HEK293T (cell line): ENCODE measurements at regions not wholly inside any gene's neighbourhood (a gene's known extent, or its start where the extent isn't known, plus 50 kb on each side); places are given as distances from the start of the nearest gene placed in this dataset.

ENCODE experiments used
- ELF4 ChIP-seq: fragments of 450-650 bp; IDR thresholded peaks from 2 replicates; pipeline ENCODE4 v1.6.1; 2017; ENCODE audit warnings: antibody characterized with exemption
- FOXK2 ChIP-seq: fragments of 450-650 bp; IDR thresholded peaks from 2 replicates; pipeline ENCODE4 v1.6.1; 2016; ENCODE audit warnings: mild to moderate bottlenecking
- FOXM1 ChIP-seq: fragments of 450-650 bp; IDR thresholded peaks from 2 replicates; pipeline ENCODE4 v1.6.1; 2017; ENCODE audit warnings: mild to moderate bottlenecking, borderline replicate concordance
- NFRKB ChIP-seq: fragments of 450-650 bp; IDR thresholded peaks from 2 replicates; pipeline ENCODE4 v1.6.1; 2016; ENCODE audit warnings: mild to moderate bottlenecking, moderate library complexity
- SP1 ChIP-seq: fragments of 450-650 bp; IDR thresholded peaks from 2 replicates; pipeline ENCODE4 v1.6.1; 2017
- SUZ12 ChIP-seq: fragments of 450-650 bp; IDR thresholded peaks from 2 replicates; pipeline ENCODE4 v1.6.1; 2016; ENCODE audit warnings: mild to moderate bottlenecking

DNA sequence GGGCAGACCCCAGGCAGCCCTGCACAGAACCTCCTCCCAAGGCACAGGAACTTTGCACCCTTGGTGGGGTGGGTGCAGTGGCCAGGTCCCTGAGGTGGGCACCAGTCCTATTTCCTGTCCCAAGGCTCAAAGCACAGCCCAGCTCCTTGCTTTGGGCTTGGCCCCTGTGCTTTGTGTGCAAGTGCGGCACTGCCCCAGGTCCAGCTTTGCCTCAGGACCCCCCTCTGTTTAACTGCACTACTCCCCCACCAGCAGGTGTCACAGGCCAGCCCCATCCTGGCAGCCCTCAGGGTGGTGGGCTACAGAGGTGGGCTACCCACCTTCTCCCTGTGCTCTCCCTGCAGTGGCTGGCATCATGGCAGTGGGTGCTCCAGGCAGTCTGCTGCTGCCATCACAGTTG is 2469.0 kb downstream of the PCDH7 start:
- TF ChIP-seq ELF4 (no peak), SP1 (no peak), SUZ12 (no peak), FOXM1 (no peak), NFRKB (no peak), FOXK2 (no peak)
